Astrocyte of the cerebellum (primary cell): ENCODE measurements at regions not wholly inside any gene's neighbourhood (a gene's known extent, or its start where the extent isn't known, plus 50 kb on each side); places are given as distances from the start of the nearest gene placed in this dataset.

ENCODE experiments used
- DNase-seq: peaks from one replicate; pipeline ENCODE4 v3.0.0-alpha.2; 2011; ENCODE audit warnings: low read depth
- H3K4me3 ChIP-seq: 2 replicates; pipeline ENCODE4 v1.5.1; 2011; ENCODE audit warnings: mild to moderate bottlenecking, low read depth, low read length, moderate library complexity
- in situ Hi-C: cut with HindIII; loops from 2 replicates; pipeline ENCODE4 v1.10.0; 2017; ENCODE audit warnings: low sequenced_read_pairs
- TF ChIP-seq, protein P1 (sequence below): IDR thresholded peaks from 2 replicates; pipeline ENCODE4 v1.5.1; 2012; ENCODE audit warnings: low read length, low read depth, moderate library complexity, mild to moderate bottlenecking; ENCODE audit errors: missing control alignments

DNA sequence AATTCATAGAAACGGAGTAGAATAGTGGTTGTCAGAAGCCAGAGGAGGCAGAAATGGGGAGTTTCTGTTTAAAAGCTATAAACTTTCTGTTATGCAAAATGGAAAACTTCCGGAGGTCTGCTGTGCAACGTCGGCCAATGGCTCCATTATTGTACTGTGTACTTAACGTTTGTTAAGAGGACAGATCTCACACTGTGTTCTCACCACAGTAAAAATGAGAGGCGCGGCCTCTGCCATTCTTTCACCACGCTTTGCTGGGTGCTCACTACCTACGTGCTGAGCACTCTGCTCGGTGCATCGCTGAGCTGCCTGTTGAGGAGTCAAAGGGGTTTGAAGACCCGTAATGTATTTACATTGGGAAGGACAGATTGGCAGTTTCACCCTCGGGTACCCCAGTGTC is 218.8 kb upstream of the B3GAT1 start:
- in situ Hi-C loops: no loop called here
- H3K4me3 ChIP-seq: no peak overlapping the region
- no peak for DNase-seq
- TF ChIP-seq, protein P1, sequence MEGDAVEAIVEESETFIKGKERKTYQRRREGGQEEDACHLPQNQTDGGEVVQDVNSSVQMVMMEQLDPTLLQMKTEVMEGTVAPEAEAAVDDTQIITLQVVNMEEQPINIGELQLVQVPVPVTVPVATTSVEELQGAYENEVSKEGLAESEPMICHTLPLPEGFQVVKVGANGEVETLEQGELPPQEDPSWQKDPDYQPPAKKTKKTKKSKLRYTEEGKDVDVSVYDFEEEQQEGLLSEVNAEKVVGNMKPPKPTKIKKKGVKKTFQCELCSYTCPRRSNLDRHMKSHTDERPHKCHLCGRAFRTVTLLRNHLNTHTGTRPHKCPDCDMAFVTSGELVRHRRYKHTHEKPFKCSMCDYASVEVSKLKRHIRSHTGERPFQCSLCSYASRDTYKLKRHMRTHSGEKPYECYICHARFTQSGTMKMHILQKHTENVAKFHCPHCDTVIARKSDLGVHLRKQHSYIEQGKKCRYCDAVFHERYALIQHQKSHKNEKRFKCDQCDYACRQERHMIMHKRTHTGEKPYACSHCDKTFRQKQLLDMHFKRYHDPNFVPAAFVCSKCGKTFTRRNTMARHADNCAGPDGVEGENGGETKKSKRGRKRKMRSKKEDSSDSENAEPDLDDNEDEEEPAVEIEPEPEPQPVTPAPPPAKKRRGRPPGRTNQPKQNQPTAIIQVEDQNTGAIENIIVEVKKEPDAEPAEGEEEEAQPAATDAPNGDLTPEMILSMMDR: no peak

DNA sequence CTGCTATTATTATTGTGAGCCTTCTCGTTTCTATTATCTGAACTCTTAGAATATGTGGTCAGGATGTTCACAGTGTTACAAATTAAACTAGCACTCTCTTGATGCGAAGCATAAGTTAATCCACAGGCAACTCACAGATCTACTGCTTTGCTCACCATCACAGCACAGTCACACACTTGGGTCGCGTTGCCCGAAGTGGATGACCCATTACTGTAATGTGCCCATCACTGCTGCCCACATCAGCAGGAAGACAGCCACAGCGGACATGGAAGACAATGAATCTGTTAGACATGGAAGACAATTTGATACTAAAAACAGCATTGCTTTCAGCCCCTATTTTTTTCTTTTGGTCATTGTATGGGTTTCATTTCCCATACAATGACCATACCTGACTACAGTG is 216.4 kb upstream of the B3GAT1 start:
- DNase-seq: no peak
- in situ Hi-C loops: no loop called here
- no peak overlapping the region for H3K4me3 ChIP-seq
- TF ChIP-seq, protein P1: no peak

DNA sequence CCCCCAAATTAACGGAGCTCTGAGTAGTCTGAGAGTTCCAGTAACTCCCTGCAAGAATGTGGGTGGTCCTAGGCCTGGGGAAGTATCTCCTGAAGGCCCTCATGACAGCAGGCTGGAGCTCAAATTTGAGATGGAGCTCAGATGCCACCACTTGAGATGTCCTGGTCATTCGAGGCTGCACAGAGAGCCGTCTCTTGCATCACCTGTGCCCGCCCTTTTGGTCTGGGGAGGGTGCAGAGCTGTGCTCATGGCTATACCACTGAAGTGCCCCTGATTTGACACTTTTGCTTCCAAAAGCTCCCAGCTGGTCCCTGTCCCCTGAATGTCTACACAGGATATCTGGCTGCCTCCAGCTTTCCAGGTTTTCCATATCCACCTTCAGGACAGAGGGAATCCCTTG is 214.0 kb upstream of the B3GAT1 start:
- TF ChIP-seq, protein P1: no peak
- no peak overlapping the region for H3K4me3 ChIP-seq
- no peak for DNase-seq
- in situ Hi-C loops: no loop called here

DNA sequence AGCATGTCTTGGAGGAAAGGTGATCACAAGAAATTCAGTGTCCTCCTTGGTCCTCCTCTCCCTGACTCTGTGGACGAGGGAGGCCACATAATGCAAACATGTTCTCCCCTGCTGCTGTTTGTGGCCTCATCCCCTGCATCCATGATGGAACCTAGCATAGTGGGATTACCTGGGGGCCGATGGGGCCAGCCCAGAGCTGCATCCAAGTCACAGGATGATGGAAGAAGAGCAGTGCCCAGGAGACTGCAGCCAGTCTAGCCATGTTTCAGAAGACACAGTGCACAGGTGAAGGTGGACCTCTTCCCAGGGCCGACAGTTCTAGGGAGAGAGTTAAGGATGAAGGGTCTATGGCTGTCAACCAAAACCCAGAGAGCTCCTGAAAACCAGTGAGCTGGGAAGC is 213.6 kb upstream of the B3GAT1 start:
- in situ Hi-C loops: no loop called here
- no peak for DNase-seq
- H3K4me3 ChIP-seq: no peak overlapping the region
- TF ChIP-seq, protein P1: no peak

DNA sequence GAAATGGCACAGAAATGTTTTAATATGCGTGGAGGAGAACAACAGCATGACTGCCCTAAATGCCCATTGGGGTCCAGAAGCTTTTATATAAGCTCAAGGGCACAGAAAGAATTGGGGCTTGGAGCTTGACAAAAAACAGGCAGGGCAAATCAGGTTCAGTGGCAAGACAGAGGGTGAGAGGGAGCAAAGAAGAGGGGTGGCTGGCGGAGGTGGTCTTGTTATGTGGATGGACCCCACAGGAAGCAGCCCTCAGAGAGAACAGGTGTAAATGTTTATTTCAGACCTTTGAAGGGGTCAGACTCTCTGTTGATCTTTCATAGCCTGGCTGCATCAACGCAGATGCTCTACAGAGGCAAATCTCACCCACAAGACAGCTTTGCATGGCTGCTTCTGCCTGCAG is 213.1 kb upstream of the B3GAT1 start:
- H3K4me3 ChIP-seq: no peak overlapping the region
- DNase-seq: no peak
- in situ Hi-C loops: no loop called here
- TF ChIP-seq, protein P1: no peak

DNA sequence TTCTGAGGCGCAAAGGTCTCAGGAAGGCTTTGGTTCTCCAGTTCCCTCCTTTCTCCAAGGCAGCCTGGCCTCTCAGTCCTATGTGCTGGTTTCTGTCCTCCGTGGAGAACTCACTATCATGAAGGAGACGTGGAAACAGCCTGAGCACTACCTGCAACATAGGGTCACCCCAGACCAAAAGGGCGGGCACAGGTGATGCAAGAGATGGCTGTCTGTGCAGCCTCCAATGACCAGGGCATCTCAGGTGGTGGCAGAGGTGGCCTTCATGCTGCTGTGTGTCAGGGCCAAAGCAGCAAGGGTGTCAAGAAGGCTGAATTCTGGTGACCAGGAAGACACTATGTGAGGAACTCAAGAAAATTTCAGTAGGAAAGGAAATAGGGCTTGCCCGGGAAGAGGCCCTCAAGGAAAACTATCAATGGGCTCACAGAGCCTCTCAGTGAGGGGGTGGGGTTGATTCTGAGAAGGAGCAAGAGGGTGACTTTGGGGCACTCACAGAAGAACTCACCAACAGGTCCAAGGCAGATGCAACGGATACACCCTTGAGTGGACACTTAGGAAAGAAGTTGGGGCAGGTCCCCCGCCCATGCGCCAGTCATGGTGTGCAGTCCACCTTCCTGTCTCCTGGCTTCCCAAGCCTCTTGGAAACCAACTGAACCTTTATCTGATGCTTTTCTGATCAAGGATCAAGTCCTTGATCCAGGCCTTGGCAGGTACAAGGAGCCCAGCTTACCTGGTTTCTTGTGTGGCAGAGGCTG is 212.3 kb upstream of the B3GAT1 start:
- DNase-seq: no peak
- in situ Hi-C loops: no loop called here
- TF ChIP-seq, protein P1: no peak
- no peak overlapping the region for H3K4me3 ChIP-seq

DNA sequence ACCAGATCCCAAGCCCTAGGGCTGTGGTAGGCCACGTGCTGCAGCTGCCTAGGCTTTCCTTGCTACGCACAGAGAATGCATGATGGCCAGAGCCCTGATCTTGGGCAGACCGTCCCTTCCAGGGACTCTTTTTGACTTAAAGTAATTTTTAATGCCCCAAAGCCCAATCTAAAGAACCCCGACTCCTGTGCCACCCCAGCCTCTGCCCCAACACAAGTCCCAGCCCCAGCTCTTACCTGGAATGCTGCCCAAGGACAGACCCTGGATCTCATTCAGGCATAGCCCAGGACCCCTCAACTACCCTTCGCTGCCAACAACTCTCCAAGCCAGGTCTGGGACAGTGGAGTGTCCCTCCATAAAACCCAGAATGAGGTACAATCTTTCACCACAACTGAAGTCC is 211.7 kb upstream of the B3GAT1 start:
- H3K4me3 ChIP-seq: no peak overlapping the region
- in situ Hi-C loops: no loop called here
- no peak for DNase-seq
- TF ChIP-seq, protein P1: no peak
